Inflammatory macrophage (primary cell): ENCODE measurements at regions not wholly inside any gene's neighbourhood (a gene's known extent, or its start where the extent isn't known, plus 50 kb on each side); places are given as distances from the start of the nearest gene placed in this dataset.
"Not testable (repeated sequence)": the region's sequence is repeated elsewhere in the genome, so short reads cannot be mapped to it uniquely, and the experiment has no call there.

ENCODE experiments used
- DNase-seq, 2 donors: peaks; one replicate each; pipeline ENCODE4 v3.0.0-alpha.2; 2020 to 2022

GRCh38 chr5:89055695-89056085 lies 172.7 kb upstream of the MEF2C start:
- DNase-seq, result no peak

- no peak for DNase-seq
Measured at GRCh38 chr5:89055015-89055694, 172.2 kb upstream of the MEF2C start.

- no peak for DNase-seq
Measured at GRCh38 chr5:89053547-89053946, 170.6 kb upstream of the MEF2C start.

- DNase-seq, result not testable (repeated sequence)
Measured at GRCh38 chr5:89050062-89050461, 167.1 kb upstream of the MEF2C start.

- DNase-seq, result no peak
Measured at GRCh38 chr5:89047571-89047970, 164.6 kb upstream of the MEF2C start.

- no peak for DNase-seq
Measured at GRCh38 chr5:89045216-89045615, 162.2 kb upstream of the MEF2C start.

- DNase-seq, result no peak
Measured at GRCh38 chr5:89044674-89045200, 161.8 kb upstream of the MEF2C start.

- DNase-seq, result no peak
Measured at GRCh38 chr5:89043676-89044075, 160.7 kb upstream of the MEF2C start.

- no peak for DNase-seq
Measured at GRCh38 chr5:89042746-89043145, 159.8 kb upstream of the MEF2C start.

- DNase-seq, result no peak
Measured at GRCh38 chr5:89041976-89042375, 159.0 kb upstream of the MEF2C start.

- DNase-seq, result no peak
Measured at GRCh38 chr5:89041249-89041779, 158.3 kb upstream of the MEF2C start.

GRCh38 chr5:89036704-89037489 lies 153.9 kb upstream of the MEF2C start:
- DNase-seq, result no peak

- DNase-seq, result no peak
Measured at GRCh38 chr5:89036166-89036565, 153.2 kb upstream of the MEF2C start.

GRCh38 chr5:89034588-89034987 lies 151.6 kb upstream of the MEF2C start:
- peak in 1 of 2 donors; percentile 3 for DNase-seq

GRCh38 chr5:89030798-89031197 lies 147.8 kb upstream of the MEF2C start:
- no peak for DNase-seq

GRCh38 chr5:89028595-89029285 lies 145.8 kb upstream of the MEF2C start:
- DNase-seq, result no peak

GRCh38 chr5:89024045-89024444 lies 141.1 kb upstream of the MEF2C start:
- DNase-seq, result no peak

GRCh38 chr5:89020926-89021610 lies 138.1 kb upstream of the MEF2C start:
- no peak for DNase-seq

GRCh38 chr5:89016741-89017303 lies 133.8 kb upstream of the MEF2C start:
- DNase-seq, result no peak

- no peak for DNase-seq
Measured at GRCh38 chr5:89015409-89015808, 132.4 kb upstream of the MEF2C start.

GRCh38 chr5:89011778-89012711 lies 129.1 kb upstream of the MEF2C start:
- DNase-seq, result no peak
